H1 (cell line): ENCODE measurements at regions not wholly inside any gene's neighbourhood (a gene's known extent, or its start where the extent isn't known, plus 50 kb on each side); places are given as distances from the start of the nearest gene placed in this dataset.

ENCODE experiments used
- CTCF ChIA-PET: fragments of 300-600 bp; sonication (Branson Sonifier 250); formaldehyde crosslinking; loops from one replicate; lab custom pipeline; 2021; ENCODE audit not compliant: partially characterized antibody; lab: Charles Lee
- POLR2A ChIA-PET: fragments of 300-600 bp; sonication (Branson Sonifier 250); formaldehyde crosslinking; loops from one replicate; lab custom pipeline; 2021; ENCODE audit warnings: inconsistent platforms; ENCODE audit not compliant: partially characterized antibody; lab: Charles Lee
- DNase-seq, 2 experiments: peaks; one replicate each; pipeline versions ENCODE4 v3.0.0 to v3.0.0-alpha.2; 2010 to 2022; ENCODE audit warnings: low spot score in 2 of 2, low read depth in 1 of 2, mixed read lengths in 1 of 2
- FAIRE-seq: peaks from 2 replicates; lab custom pipeline; 2011; peaks lifted over from hg19 to GRCh38; lab: Jason Lieb, UNC
- H2AFZ ChIP-seq: 2 replicates; pipeline ENCODE4 v1.8.1; 2012; ENCODE audit warnings: low read length, inconsistent platforms
- H2AK5ac ChIP-seq: 2 replicates; pipeline ENCODE4 v1.6.1; 2013; ENCODE audit warnings: low read depth, low read length
- H2BK120ac ChIP-seq: replicated peaks from 2 replicates; pipeline ENCODE3; 2013; ENCODE audit warnings: low read depth, low read length, inconsistent platforms
- H2BK12ac ChIP-seq: 2 replicates; pipeline ENCODE4 v1.6.1; 2013; ENCODE audit warnings: low read depth, low read length
- H2BK15ac ChIP-seq: 2 replicates; pipeline ENCODE4 v1.6.1; 2013; ENCODE audit warnings: low read length
- H2BK20ac ChIP-seq: 2 replicates; pipeline ENCODE4 v1.6.1; 2013; ENCODE audit warnings: low read length
- H2BK5ac ChIP-seq: 2 replicates; pipeline ENCODE4 v1.6.1; 2013; ENCODE audit warnings: low read depth, low read length
- H3K14ac ChIP-seq: 2 replicates; pipeline ENCODE4 v1.6.1; 2013; ENCODE audit warnings: inconsistent platforms; ENCODE audit not compliant: insufficient read length
- H3K18ac ChIP-seq: 2 replicates; pipeline ENCODE4 v1.6.1; 2013; ENCODE audit warnings: low read length; ENCODE audit errors: extremely low read depth
- H3K23ac ChIP-seq: 2 replicates; pipeline ENCODE4 v1.6.1; 2013; ENCODE audit warnings: inconsistent platforms; ENCODE audit not compliant: insufficient read length
- H3K23me2 ChIP-seq: 2 replicates; pipeline ENCODE4 v1.6.1; 2013; ENCODE audit warnings: low read depth, low read length
- H3K27ac ChIP-seq: 2 replicates; pipeline ENCODE4 v1.6.1; 2011; ENCODE audit warnings: low read depth, low read length, inconsistent platforms
- H3K27me3 ChIP-seq, 4 experiments: replicated peaks in 1 of 4; 1 replicate in 1 of 4; 2 replicates in 3 of 4; pipeline versions ENCODE4 v1.6.1 to v1.8.1; 2011 to 2013; ENCODE audit warnings: low read length in 3 of 4, mild to moderate bottlenecking in 3 of 4, inconsistent platforms in 2 of 4, mixed read lengths in 2 of 4, moderate library complexity in 1 of 4; ENCODE audit not compliant: control insufficient read depth in 3 of 4, insufficient read depth in 3 of 4; ENCODE audit errors: extremely low read depth in 1 of 4
- H3K36me3 ChIP-seq, 4 experiments: 2 replicates each; pipeline versions ENCODE4 v1.6.1 to v1.8.1; 2011 to 2013; ENCODE audit warnings: mild to moderate bottlenecking in 4 of 4, low read length in 3 of 4, moderate library complexity in 2 of 4, control low read depth in 1 of 4, inconsistent platforms in 1 of 4; ENCODE audit not compliant: insufficient read depth in 4 of 4, control insufficient read depth in 2 of 4
- H3K4ac ChIP-seq: replicated peaks from 2 replicates; pipeline ENCODE3; 2013; ENCODE audit warnings: low read length, low read depth, mixed read lengths, inconsistent platforms; ENCODE audit not compliant: insufficient read length
- H3K4me1 ChIP-seq, 4 experiments: replicated peaks in 1 of 4; 1 replicate in 1 of 4; 2 replicates in 3 of 4; pipeline versions ENCODE4 v1.6.1 to v1.8.1; 2011 to 2013; ENCODE audit warnings: low read length in 3 of 4, inconsistent platforms in 2 of 4, mixed read lengths in 1 of 4; ENCODE audit not compliant: insufficient read depth in 4 of 4, control insufficient read depth in 3 of 4
- H3K4me2 ChIP-seq, 2 experiments: 2 replicates each; pipeline versions ENCODE4 v1.6.1 to v1.8.1; 2011 to 2013; ENCODE audit warnings: low read depth in 2 of 2, low read length in 2 of 2, control low read depth in 1 of 2, inconsistent platforms in 1 of 2, mild to moderate bottlenecking in 1 of 2; ENCODE audit not compliant: insufficient read depth in 1 of 2
- H3K4me3 ChIP-seq, 4 experiments: fragments of 200-600, 300-600 bp in 1 of 4; sonication (generic), shearing (Covaris generic), sonication (Bioruptor Twin) in 1 of 4; 2 replicates each; pipeline versions ENCODE4 v1.5.1 to v1.8.1; 2011 to 2016; ENCODE audit warnings: low read length in 4 of 4, low read depth in 3 of 4, control low read depth in 2 of 4, inconsistent platforms in 2 of 4, mild to moderate bottlenecking in 2 of 4, mixed read lengths in 1 of 4, moderate library complexity in 1 of 4; ENCODE audit not compliant: insufficient read depth in 2 of 4; ENCODE audit errors: extremely low read depth in 1 of 4
- H3K56ac ChIP-seq: replicated peaks from 2 replicates; pipeline ENCODE3; 2013; ENCODE audit warnings: low read depth, mild to moderate bottlenecking, mixed read lengths, low read length, inconsistent platforms; ENCODE audit not compliant: insufficient read length
- H3K79me1 ChIP-seq: 2 replicates; pipeline ENCODE4 v1.6.1; 2013; ENCODE audit warnings: low read depth, low read length, control low read depth
- H3K79me2 ChIP-seq, 2 experiments: 2 replicates each; pipeline versions ENCODE4 v1.6.1 to v1.8.1; 2012 to 2013; ENCODE audit warnings: low read length in 2 of 2, mild to moderate bottlenecking in 2 of 2, inconsistent platforms in 1 of 2; ENCODE audit not compliant: insufficient read depth in 2 of 2, control insufficient read depth in 1 of 2
- H3K9ac ChIP-seq, 4 experiments: replicated peaks in 1 of 4; 1 replicate in 1 of 4; 2 replicates in 3 of 4; pipeline versions ENCODE4 v1.6.1 to v1.8.1; 2011 to 2013; ENCODE audit warnings: low read depth in 3 of 4, low read length in 3 of 4, control low read depth in 2 of 4, mild to moderate bottlenecking in 2 of 4, moderate library complexity in 2 of 4, inconsistent platforms in 1 of 4; ENCODE audit errors: extremely low read depth in 1 of 4
- H3K9me3 ChIP-seq, 2 experiments: 2 replicates each; pipeline versions ENCODE4 v1.6.1 to v1.8.1; 2012 to 2013; ENCODE audit warnings: mild to moderate bottlenecking in 2 of 2, moderate library complexity in 2 of 2, control low read depth in 1 of 2, inconsistent platforms in 1 of 2, low read depth in 1 of 2, low read length in 1 of 2, mixed read lengths in 1 of 2; ENCODE audit not compliant: insufficient read depth in 2 of 2
- H4K20me1 ChIP-seq, 2 experiments: replicated peaks in 1 of 2; 2 replicates each; pipeline versions ENCODE3 to v1.8.1; 2011 to 2013; ENCODE audit warnings: inconsistent platforms in 2 of 2, low read length in 2 of 2, mild to moderate bottlenecking in 1 of 2; ENCODE audit not compliant: insufficient read depth in 2 of 2, control insufficient read depth in 1 of 2
- H4K5ac ChIP-seq: 2 replicates; pipeline ENCODE4 v1.6.1; 2013; ENCODE audit warnings: low read length, low read depth, mixed read lengths, inconsistent platforms; ENCODE audit not compliant: insufficient read length
- H4K8ac ChIP-seq: 2 replicates; pipeline ENCODE4 v1.8.0; 2013; ENCODE audit warnings: mild to moderate bottlenecking, moderate library complexity, low read length, inconsistent platforms; ENCODE audit not compliant: insufficient read depth; ENCODE audit errors: extremely low read depth
- H4K91ac ChIP-seq: replicated peaks from 2 replicates; pipeline ENCODE3; 2013; ENCODE audit warnings: low read length, mixed read lengths, inconsistent platforms; ENCODE audit not compliant: insufficient read length
- BACH1 ChIP-seq: IDR thresholded peaks from 2 replicates; pipeline ENCODE4 v1.6.1; 2012; ENCODE audit warnings: low read length, improper control_type of control experiment
- CBX5 ChIP-seq: fragments of 300-800, 300-1000 bp; sonication (generic); IDR thresholded peaks from 2 replicates; pipeline ENCODE4 v1.7.1; 2016; ENCODE audit warnings: antibody characterized with exemption, low read length, low read depth
- CEBPB ChIP-seq: IDR thresholded peaks from 2 replicates; pipeline ENCODE4 v1.6.1; 2012; ENCODE audit warnings: low read depth, low read length
- CHD2 ChIP-seq: IDR thresholded peaks from 2 replicates; pipeline ENCODE4 v1.6.1; 2012; ENCODE audit warnings: low read length, improper control_type of control experiment
- EP300 ChIP-seq, 2 experiments: IDR thresholded peaks; 1 replicate in 1 of 2; 2 replicates in 1 of 2; pipeline ENCODE4 v1.6.1; 2011 to 2012; ENCODE audit warnings: low read depth in 2 of 2, low read length in 2 of 2, mild to moderate bottlenecking in 2 of 2, borderline replicate concordance in 1 of 2, inconsistent platforms in 1 of 2, moderate library complexity in 1 of 2
- EZH2 ChIP-seq: fragments of 200-600 bp; sonication (generic); IDR thresholded peaks from 2 replicates; pipeline ENCODE4 v1.7.1; 2012; ENCODE audit warnings: low read depth, mild to moderate bottlenecking, moderate library complexity, low read length, inconsistent platforms; ENCODE audit not compliant: severe bottlenecking
- MAFK ChIP-seq: IDR thresholded peaks from 2 replicates; pipeline ENCODE4 v1.6.1; 2012; ENCODE audit warnings: low read depth, mild to moderate bottlenecking, improper control_type of control experiment, low read length
- NRF1 ChIP-seq: IDR thresholded peaks from 2 replicates; pipeline ENCODE4 v1.6.1; 2011; ENCODE audit warnings: mild to moderate bottlenecking, low read depth, low read length, improper control_type of control experiment
- POU5F1 ChIP-seq: IDR thresholded peaks from 2 replicates; pipeline ENCODE4 v1.6.1; 2011; ENCODE audit warnings: low read depth, mild to moderate bottlenecking, low read length, moderate library complexity
- RBBP5 ChIP-seq: IDR thresholded peaks from 2 replicates; pipeline ENCODE4 v1.7.1; 2012; ENCODE audit warnings: low read depth, mild to moderate bottlenecking, inconsistent platforms, low read length, moderate library complexity, borderline replicate concordance
- RXRA ChIP-seq: IDR thresholded peaks from 2 replicates; pipeline ENCODE4 v1.6.1; 2011; ENCODE audit warnings: low read depth, mild to moderate bottlenecking, low read length, moderate library complexity; ENCODE audit not compliant: insufficient read depth
- SP1 ChIP-seq: IDR thresholded peaks from 2 replicates; pipeline ENCODE4 v1.6.1; 2011; ENCODE audit warnings: low read depth, low read length
- YY1 ChIP-seq: IDR thresholded peaks from 2 replicates; pipeline ENCODE4 v1.6.1; 2011; ENCODE audit warnings: low read depth, mild to moderate bottlenecking, low read length
- WGBS, 2 experiments: shearing (Covaris generic) in 1 of 2; methylation state at CpG; one replicate each; pipeline versions ENCODE4 v1.1.6 to v1.1.7; 2013 to 2015; ENCODE audit warnings: low lambda C conversion rate in 2 of 2, mixed read lengths in 2 of 2, inconsistent platforms in 1 of 2, low coverage in 1 of 2, missing lambda C conversion rate in 1 of 2; ENCODE audit not compliant: insufficient replicate concordance in 2 of 2, insufficient coverage in 1 of 2, insufficient read length in 1 of 2; ENCODE audit errors: extremely low coverage in 1 of 2, missing lambda C conversion rate in 1 of 2; 5-methylcytosine and 5-hydroxymethylcytosine counted together
- TF ChIP-seq, protein P1 (sequence below): IDR thresholded peaks from 2 replicates; pipeline ENCODE4 v1.6.1; 2012; ENCODE audit warnings: low read length, inconsistent platforms

DNA sequence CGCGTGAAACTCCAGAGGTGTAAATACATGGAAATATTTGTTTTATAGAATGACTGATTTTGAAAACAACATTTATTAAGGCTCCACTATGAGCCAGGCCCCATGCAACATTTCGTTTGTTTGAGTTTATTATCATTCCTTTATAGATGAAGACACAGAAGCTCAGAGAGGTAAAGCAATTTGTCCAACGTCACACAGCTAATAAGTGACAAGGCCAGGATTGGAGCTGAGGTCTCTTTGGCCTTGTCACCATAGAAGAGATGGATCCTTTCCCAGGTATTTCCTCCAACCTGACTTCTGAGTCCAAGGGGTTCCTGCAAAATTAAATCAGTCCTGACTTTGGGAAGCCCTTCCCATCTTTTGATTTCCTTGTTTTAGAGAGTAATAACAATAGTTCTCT, 98.0 kb downstream of the SYF2 start:
- no peak overlapping the region for H2BK20ac ChIP-seq
- no peak overlapping the region for H4K91ac ChIP-seq
- H3K36me3 ChIP-seq, result no peaks in the 10 kb centered on the region
- no peaks in the 10 kb centered on the region for H3K4me1 ChIP-seq
- CTCF ChIA-PET, result interaction anchor here (1.1 to 1.9 kb wide), 4 partner anchors 17 to 201 kb away, joined by 3 to 4 read pairs (median 4); no protein-coding TSS in a partner anchor
- no peak overlapping the region for H3K14ac ChIP-seq
- no peaks in the 10 kb centered on the region for H3K27me3 ChIP-seq
- POLR2A ChIA-PET, result no interaction called here
- H4K5ac ChIP-seq, result no peak overlapping the region
- H3K4ac ChIP-seq, result no peak overlapping the region
- H3K4me2 ChIP-seq, result no peak overlapping the region
- H3K9ac ChIP-seq, result no peak overlapping the region
- no peaks in the 10 kb centered on the region for H4K20me1 ChIP-seq
- no peak overlapping the region for H2BK5ac ChIP-seq
- no peak overlapping the region for H3K56ac ChIP-seq
- H3K79me1 ChIP-seq, result no peaks in the 10 kb centered on the region; the same call in 1 of the 2 replicates
- no peak for FAIRE-seq
- no peaks in the 10 kb centered on the region for H3K9me3 ChIP-seq
- H3K18ac ChIP-seq, result no peak overlapping the region
- no peaks in the 10 kb centered on the region for H3K79me2 ChIP-seq
- no peak overlapping the region for H2BK120ac ChIP-seq
- H4K8ac ChIP-seq, result no peak overlapping the region
- H2AFZ ChIP-seq, result no peak overlapping the region
- WGBS, 2 experiments, result 85% methylated on average over 4 of the region's 4 CpGs; no CpG with 5 or more reads in 1 of the 2 experiments
- H3K27ac ChIP-seq, result no peak overlapping the region
- no peaks in the 10 kb centered on the region for H3K23me2 ChIP-seq
- H3K23ac ChIP-seq, result no peak overlapping the region
- DNase-seq, result no peak
- H2BK12ac ChIP-seq, result no peak overlapping the region
- no peak overlapping the region for H3K4me3 ChIP-seq
- H2AK5ac ChIP-seq, result no peak overlapping the region
- no peak overlapping the region for H2BK15ac ChIP-seq
- TF ChIP-seq RXRA (no peak), RBBP5 (no peak), YY1 (no peak), EP300 (IDR thresholded peaks at IDR 0.05; ENCODE audit: borderline replicate concordance in 1 of 2, low read depth in 2 of 2, low read length in 2 of 2) (no peak), CBX5 (no peak), POU5F1 (no peak), CHD2 (no peak), MAFK (no peak), CEBPB (no peak), BACH1 (no peak), NRF1 (no peak), SP1 (no peak), EZH2 (no peak)
- TF ChIP-seq, protein P1, sequence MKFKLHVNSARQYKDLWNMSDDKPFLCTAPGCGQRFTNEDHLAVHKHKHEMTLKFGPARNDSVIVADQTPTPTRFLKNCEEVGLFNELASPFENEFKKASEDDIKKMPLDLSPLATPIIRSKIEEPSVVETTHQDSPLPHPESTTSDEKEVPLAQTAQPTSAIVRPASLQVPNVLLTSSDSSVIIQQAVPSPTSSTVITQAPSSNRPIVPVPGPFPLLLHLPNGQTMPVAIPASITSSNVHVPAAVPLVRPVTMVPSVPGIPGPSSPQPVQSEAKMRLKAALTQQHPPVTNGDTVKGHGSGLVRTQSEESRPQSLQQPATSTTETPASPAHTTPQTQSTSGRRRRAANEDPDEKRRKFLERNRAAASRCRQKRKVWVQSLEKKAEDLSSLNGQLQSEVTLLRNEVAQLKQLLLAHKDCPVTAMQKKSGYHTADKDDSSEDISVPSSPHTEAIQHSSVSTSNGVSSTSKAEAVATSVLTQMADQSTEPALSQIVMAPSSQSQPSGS, result no peak
